ENCODE measurements at regions not wholly inside any gene's neighbourhood (a gene's known extent, or its start where the extent isn't known, plus 50 kb on each side); places are given as distances from the start of the nearest gene placed in this dataset.

DNA sequence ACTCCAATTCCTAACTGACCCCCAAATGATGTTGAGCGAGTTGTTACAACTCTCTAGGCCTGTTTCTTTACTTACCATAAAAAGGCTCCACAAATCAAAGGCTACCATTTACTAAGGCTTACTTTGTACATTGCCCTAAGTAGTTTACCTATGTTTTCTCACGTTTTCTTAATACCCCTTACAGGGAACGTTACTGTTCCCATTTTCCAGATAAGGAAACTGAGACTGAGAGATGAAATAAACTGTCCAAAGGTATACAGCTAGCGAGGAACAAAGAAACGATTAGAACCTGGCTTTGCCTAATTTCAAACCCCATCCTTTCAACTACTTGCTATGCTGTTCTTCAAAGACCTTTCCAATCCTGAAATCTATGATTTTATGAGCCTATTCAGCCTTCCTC, 74.8 kb upstream of the SPTBN1 start:
- DNase-seq (ENCODE audit: low read depth in 1 of 2, low spot score in 1 of 2): no peak
- in situ Hi-C loops (cut with HindIII; ENCODE audit: low pct_unique_long_range_greater_than_20kb, low sequenced_read_pairs): no loop called here
- no peak for TF ChIP-seq JUND (IDR thresholded peaks at IDR 0.05; ENCODE audit: low read depth)

DNA sequence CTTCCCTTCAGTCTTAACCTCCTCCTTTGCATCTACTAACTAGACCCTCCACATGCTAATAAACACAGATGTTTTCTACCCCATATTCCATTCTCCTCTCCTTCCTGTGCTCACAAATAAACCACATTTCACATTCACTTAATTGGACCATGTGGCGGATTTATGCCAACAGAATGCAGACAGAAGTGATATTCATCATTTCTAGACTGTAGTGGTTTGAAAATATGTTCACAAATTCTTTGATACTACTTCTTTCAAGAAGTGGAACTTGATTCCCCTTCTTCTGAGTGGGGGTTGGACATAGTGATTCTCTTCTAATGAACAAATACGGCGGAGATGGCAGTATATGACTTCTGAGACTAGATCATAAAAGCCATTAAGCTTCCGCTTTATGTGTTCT, 73.5 kb upstream of the SPTBN1 start:
- no peak for DNase-seq (ENCODE audit: low read depth in 1 of 2, low spot score in 1 of 2)
- no peak for TF ChIP-seq JUND (IDR thresholded peaks at IDR 0.05; ENCODE audit: low read depth)
- in situ Hi-C loops (cut with HindIII; ENCODE audit: low pct_unique_long_range_greater_than_20kb, low sequenced_read_pairs): no loop called here

DNA sequence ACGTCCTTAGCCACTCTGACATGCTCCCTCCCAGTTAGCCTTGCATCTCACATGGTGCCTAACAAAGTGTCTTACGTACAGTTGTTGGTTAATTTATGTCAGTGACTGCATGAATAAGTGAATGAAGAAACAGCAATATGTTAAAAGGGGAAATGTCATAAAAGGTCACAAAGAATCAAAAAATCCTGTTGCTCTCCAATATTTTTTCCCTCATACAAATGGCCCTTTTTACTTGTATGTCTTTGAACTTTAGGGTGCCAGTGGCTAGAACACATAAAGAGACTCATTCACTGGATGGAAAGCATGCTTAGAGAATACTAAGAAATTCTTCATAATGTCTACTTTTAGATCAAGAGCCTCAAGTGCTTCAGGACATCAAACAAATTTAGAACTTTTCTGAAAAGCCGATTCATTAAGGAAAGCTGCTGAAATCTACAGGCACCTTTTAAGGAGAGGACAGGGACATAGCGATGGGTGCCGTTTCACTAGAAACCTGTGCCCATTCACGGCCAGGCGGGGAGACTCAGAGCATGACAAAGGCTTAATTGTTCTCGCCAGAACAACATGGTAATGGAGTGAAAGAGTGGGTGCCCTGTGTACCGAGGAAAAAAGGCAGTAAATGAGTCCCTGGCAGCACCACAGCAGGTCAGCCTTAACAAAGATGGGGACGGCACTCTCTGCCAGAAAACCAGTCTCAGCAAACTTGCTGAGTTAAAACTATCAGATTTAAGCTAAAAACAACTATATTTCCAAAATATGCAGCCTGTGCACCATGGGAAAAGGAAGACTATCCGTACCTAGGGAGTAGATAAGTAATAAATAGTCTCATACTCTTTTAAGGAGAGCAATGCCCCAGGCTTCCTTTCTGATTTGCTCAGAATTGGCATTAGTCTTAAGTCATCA, 71.6 kb upstream of the SPTBN1 start:
- TF ChIP-seq JUND (IDR thresholded peaks at IDR 0.05; ENCODE audit: low read depth): no peak
- in situ Hi-C loops (cut with HindIII; ENCODE audit: low pct_unique_long_range_greater_than_20kb, low sequenced_read_pairs): no loop called here
- no peak for DNase-seq (ENCODE audit: low read depth in 1 of 2, low spot score in 1 of 2)

DNA sequence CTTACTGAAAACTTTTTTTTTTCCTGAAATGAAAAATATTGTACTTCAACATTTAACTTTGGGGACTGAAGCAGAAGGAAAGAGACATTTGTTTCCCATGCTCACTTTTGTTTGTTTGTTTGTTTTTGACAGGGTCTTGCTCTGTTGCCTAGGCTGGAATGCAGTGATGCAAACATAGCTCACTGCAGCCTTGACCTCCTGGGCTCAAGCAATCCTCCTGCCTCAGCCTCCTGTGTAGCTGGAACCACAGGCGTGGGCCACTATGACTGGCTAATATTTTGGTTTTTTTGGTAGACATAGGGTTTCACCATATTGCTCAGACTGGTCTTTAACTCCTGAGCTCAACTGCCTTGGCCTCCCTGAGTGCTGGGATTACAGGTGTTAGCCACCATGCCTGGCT, 70.9 kb upstream of the SPTBN1 start:
- DNase-seq (ENCODE audit: low read depth in 1 of 2, low spot score in 1 of 2): no peak
- TF ChIP-seq JUND (IDR thresholded peaks at IDR 0.05; ENCODE audit: low read depth): no peak
- in situ Hi-C loops (cut with HindIII; ENCODE audit: low pct_unique_long_range_greater_than_20kb, low sequenced_read_pairs): no loop called here

DNA sequence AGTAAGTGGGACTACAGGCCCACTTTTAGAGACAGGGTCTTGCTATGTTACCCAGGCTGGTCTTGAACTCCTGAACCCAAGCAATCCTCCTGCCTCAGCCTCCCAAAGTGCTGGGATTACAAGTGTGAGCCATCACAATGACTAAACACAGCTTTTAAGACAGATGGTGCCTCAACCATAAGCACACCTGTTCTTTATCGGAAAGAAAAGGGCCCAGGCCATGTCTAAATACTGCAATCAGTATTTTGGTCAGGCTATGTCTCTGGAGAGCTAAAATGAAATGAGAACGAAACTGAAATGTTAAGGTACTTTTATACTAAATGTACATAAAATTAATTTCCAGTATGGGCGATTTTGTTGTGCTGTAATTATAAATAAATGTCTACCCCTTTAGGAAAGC, 69.5 kb upstream of the SPTBN1 start:
- in situ Hi-C loops (cut with HindIII; ENCODE audit: low pct_unique_long_range_greater_than_20kb, low sequenced_read_pairs): no loop called here
- no peak for DNase-seq (ENCODE audit: low read depth in 1 of 2, low spot score in 1 of 2)
- no peak for TF ChIP-seq JUND (IDR thresholded peaks at IDR 0.05; ENCODE audit: low read depth)

DNA sequence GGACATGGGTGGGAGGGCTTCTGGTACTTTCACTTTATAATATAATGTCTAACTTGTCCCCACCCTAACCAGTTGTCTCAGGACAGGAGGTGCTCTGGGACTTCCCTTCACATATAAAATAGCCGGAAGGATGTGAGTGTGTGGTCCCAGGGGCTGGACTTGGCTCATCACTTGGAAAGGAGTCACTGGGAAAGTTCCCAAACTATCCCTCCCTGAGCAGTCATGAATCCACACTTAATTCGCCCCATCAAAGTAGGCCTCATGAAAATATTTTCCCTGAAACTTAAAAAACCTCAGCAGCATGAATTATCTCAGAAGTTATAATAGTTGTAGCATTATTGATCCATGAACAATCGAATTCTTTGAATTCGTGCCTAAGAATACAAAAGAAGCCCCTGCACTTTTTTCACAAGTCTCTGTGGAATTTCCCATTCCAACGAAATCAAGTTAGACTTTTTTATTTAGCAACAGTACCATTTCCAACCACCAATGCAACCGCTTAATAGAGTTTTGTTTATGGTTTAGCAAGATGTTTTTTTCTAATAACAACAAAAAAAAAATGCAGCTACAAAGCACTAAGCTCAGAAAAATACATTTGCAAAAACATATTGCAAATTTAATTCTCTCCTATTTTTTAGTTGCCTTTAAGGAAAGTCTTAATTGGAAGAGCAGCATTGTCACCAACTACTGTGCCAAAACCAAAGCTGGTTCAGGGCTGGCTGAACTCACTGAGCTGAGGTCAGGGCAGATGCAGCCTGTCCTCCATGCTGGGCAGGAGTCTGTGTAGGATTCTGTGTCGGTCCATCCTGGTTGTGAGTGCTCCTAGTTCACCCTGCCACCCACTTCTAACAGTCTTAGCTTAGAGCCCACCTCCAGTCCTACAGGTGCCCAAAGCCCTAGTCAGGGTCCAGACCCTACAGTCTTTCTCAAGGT, 68.8 kb upstream of the SPTBN1 start:
- TF ChIP-seq JUND (IDR thresholded peaks at IDR 0.05; ENCODE audit: low read depth): no peak
- DNase-seq (ENCODE audit: low read depth in 1 of 2, low spot score in 1 of 2): no peak
- in situ Hi-C loops (cut with HindIII; ENCODE audit: low pct_unique_long_range_greater_than_20kb, low sequenced_read_pairs): no loop called here

DNA sequence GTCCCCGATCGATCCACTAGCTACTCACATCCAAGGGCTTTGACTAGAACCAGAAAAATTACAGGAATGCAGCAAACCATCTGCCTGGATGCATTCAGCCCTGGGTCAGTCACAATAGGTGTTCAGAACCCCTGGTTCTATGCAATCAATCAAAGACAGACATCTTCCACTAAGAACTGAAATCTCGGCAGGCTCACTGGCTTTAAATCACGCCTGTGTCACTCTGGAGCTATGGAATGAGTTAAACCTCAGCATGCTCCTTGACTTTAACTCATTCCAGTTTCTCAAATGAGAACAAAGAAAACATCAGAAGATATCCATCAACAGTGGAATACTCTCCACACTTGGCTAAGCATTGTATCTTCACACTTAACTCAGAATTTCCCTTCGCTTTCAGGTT, 68.1 kb upstream of the SPTBN1 start:
- in situ Hi-C loops (cut with HindIII; ENCODE audit: low pct_unique_long_range_greater_than_20kb, low sequenced_read_pairs): no loop called here
- DNase-seq (ENCODE audit: low read depth in 1 of 2, low spot score in 1 of 2): no peak
- no peak for TF ChIP-seq JUND (IDR thresholded peaks at IDR 0.05; ENCODE audit: low read depth)

DNA sequence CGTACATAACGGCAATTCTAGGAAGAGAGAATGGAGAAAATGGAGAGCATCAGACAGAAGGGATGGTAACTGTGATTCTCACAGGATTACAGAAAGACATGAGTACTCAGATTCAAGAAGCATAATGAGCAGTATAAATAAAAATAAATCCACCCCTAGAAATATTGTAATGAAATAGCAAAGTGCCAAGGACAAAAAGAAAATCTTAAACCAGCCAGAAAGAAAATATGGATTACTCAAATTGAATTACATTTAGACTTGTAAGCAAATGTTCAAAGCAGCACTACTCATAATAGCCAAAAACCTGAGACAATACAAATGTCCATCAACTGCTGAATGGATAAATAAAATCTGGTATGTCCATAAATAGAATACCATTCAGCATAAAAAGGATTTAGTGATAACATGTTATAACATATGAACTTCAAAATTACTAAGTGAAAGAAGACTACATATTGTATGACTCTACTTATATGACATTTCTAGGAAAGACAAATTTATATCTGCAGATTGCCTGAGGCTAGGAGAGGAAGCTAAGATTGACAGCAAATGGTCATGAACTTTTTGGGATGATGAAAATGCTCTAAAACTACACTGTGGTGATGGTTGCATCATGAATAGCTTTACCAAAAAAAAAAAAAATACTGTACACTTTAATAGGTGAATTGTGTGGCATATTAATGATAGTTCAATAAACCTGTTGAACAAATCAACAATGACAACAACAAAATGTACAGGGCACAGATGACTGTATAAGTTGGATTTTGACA, 63.4 kb upstream of the SPTBN1 start:
- DNase-seq (ENCODE audit: low read depth in 1 of 2, low spot score in 1 of 2): no peak
- no peak for TF ChIP-seq JUND (IDR thresholded peaks at IDR 0.05; ENCODE audit: low read depth)
- in situ Hi-C loops (cut with HindIII; ENCODE audit: low pct_unique_long_range_greater_than_20kb, low sequenced_read_pairs): no loop called here

DNA sequence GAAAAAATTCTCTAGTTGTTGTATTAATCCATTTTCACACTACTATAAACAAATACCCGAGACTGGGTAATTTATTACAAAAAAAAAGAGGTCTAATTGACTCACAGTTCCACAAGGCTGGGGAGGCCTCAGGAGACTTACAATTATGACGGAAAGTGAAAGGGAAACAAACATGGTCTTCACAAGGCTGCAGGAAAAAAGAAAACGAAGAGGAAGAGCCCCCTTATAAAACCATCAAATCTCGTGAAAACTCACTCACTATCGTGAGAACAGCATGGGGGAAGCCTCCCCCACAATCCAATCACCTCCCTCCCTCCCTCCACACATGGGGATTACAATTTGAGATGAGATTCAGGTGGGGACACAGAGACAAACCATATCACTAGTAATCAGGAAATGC, 61.7 kb upstream of the SPTBN1 start:
- no peak for DNase-seq (ENCODE audit: low read depth in 1 of 2, low spot score in 1 of 2)
- TF ChIP-seq JUND (IDR thresholded peaks at IDR 0.05; ENCODE audit: low read depth): no peak
- in situ Hi-C loops (cut with HindIII; ENCODE audit: low pct_unique_long_range_greater_than_20kb, low sequenced_read_pairs): no loop called here

DNA sequence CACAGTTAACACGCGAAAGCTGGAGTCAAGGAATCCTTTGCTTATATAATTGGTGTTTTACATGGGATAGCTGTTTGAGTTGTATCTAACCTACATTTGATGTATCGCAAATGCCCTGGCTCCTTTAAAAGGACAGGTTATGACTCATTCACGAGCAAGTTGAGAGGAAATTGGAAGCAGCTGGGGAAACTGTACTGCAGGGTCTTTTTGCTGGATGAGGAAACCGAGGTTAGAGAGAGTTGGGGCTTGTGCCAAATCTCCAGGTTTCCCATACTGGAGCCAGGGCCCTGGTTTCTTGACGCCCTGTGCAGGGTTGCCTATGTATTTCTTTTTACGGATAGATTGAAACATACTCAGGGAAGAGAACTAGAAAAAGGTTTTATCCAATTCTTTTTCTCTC, 60.0 kb upstream of the SPTBN1 start:
- no peak for DNase-seq (ENCODE audit: low read depth in 1 of 2, low spot score in 1 of 2)
- TF ChIP-seq JUND (IDR thresholded peaks at IDR 0.05; ENCODE audit: low read depth): no peak
- in situ Hi-C loops (cut with HindIII; ENCODE audit: low pct_unique_long_range_greater_than_20kb, low sequenced_read_pairs): no loop called here

DNA sequence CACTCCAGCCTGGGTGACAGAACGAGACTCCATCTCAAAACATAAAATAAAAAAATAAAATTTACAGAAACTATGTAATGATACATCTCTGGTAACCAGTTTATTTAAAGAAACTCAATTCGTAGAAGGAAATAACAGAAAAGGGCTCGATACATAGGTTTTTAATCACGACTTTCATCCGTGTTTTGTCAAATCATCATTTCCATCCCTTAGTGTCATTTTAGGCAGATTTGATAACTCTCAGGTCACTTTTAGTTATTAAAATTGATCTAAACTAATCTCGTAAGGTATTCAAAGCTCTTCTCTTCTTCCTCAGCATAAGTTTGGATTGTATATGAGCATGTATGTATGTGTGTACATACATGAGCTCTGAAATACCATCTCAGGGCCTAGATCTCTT, 59.3 kb upstream of the SPTBN1 start:
- TF ChIP-seq JUND (IDR thresholded peaks at IDR 0.05; ENCODE audit: low read depth): no peak
- in situ Hi-C loops (cut with HindIII; ENCODE audit: low pct_unique_long_range_greater_than_20kb, low sequenced_read_pairs): no loop called here

DNA sequence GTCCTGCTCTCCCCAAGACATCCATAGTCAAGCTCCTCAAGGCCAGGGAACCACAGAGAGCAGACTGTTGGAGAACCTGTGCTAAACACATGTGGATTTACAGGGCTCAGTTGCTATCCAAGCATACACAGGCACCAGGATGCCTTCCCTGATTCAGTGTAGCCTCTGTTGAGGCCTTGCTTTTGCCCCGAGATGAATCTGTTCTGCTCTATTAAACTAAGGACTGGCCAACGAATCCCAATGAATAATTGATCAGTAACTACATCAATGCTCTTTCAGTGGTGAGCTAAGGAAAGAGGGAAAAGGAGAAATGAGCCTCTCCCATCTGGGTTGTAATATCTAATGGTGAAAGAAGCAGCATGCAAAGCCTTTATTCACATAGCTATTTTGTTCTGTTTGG, 58.7 kb upstream of the SPTBN1 start:
- no peak for TF ChIP-seq JUND (IDR thresholded peaks at IDR 0.05; ENCODE audit: low read depth)
- no peak for DNase-seq (ENCODE audit: low read depth in 1 of 2, low spot score in 1 of 2)
- in situ Hi-C loops (cut with HindIII; ENCODE audit: low pct_unique_long_range_greater_than_20kb, low sequenced_read_pairs): no loop called here

More for the DNA sequence above, 59.3 kb upstream of the SPTBN1 start:
- no peak for DNase-seq (ENCODE audit: low read depth in 1 of 2, low spot score in 1 of 2)
